ENCODE measurements at regions not wholly inside any gene's neighbourhood (a gene's known extent, or its start where the extent isn't known, plus 50 kb on each side); places are given as distances from the start of the nearest gene placed in this dataset.

GRCh38 chr21:35259457-35259856, 210.4 kb upstream of the RUNX1 start:
- Histone ChIP-seq H3K4me1 (ENCODE audit: control insufficient read depth, low read length) (no peaks in the 10 kb centered on the region), H4K20me1 (ENCODE audit: control insufficient read depth, insufficient read depth, low read depth, low read length) (no peaks in the 10 kb centered on the region), H3K4me2 (ENCODE audit: low read length) (no peak overlapping the region), H3F3A (ENCODE audit: control insufficient read depth, insufficient read depth) (no peaks in the 10 kb centered on the region), H3K27ac (ENCODE audit: low read depth, low read length) (no peak overlapping the region), H3K4me3 (ENCODE audit: low read length) (no peak overlapping the region), H3K27me3 (ENCODE audit: control insufficient read depth, low read length) (no peaks in the 10 kb centered on the region), H3K36me3 (ENCODE audit: control insufficient read depth, low read length) (no peaks in the 10 kb centered on the region), H3K9me2 (replicated peaks; ENCODE audit: control insufficient read depth, low read length) (no peaks in the 10 kb centered on the region), H3K9me3 (ENCODE audit: control insufficient read depth, insufficient read depth, low read length) (no peaks in the 10 kb centered on the region), H3K79me2 (ENCODE audit: control insufficient read depth, low read length) (no peaks in the 10 kb centered on the region)
- TF ChIP-seq CTCF (IDR thresholded peaks at IDR 0.05; ENCODE audit: low read depth, low read length, poor library complexity, severe bottlenecking) (no peak), EZH2phosphoT487 (IDR thresholded peaks at IDR 0.05; ENCODE audit: borderline replicate concordance, low read length) (no peak)

- no peak for TF ChIP-seq EZH2phosphoT487 (IDR thresholded peaks at IDR 0.05; ENCODE audit: borderline replicate concordance, low read length)
- TF ChIP-seq CTCF (IDR thresholded peaks at IDR 0.05; ENCODE audit: low read depth, low read length, poor library complexity, severe bottlenecking) = no peak
- Histone ChIP-seq H4K20me1 (ENCODE audit: control insufficient read depth, insufficient read depth, low read depth, low read length) (no peaks in the 10 kb centered on the region), H3K4me1 (ENCODE audit: control insufficient read depth, low read length) (no peaks in the 10 kb centered on the region), H3F3A (ENCODE audit: control insufficient read depth, insufficient read depth) (no peaks in the 10 kb centered on the region), H3K27me3 (ENCODE audit: control insufficient read depth, low read length) (no peaks in the 10 kb centered on the region), H3K79me2 (ENCODE audit: control insufficient read depth, low read length) (no peaks in the 10 kb centered on the region), H3K9me3 (ENCODE audit: control insufficient read depth, insufficient read depth, low read length) (no peaks in the 10 kb centered on the region), H3K4me2 (ENCODE audit: low read length) (no peak overlapping the region), H3K4me3 (ENCODE audit: low read length) (no peak overlapping the region), H3K27ac (ENCODE audit: low read depth, low read length) (no peak overlapping the region), H3K9me2 (replicated peaks; ENCODE audit: control insufficient read depth, low read length) (no peaks in the 10 kb centered on the region), H3K36me3 (ENCODE audit: control insufficient read depth, low read length) (no peaks in the 10 kb centered on the region)
Observed at GRCh38 chr21:35258521-35258920, 209.4 kb upstream of the RUNX1 start.

GRCh38 chr21:35257413-35257812, 208.3 kb upstream of the RUNX1 start:
- TF ChIP-seq CTCF (IDR thresholded peaks at IDR 0.05; ENCODE audit: low read depth, low read length, poor library complexity, severe bottlenecking) = no peak
- TF ChIP-seq EZH2phosphoT487 (IDR thresholded peaks at IDR 0.05; ENCODE audit: borderline replicate concordance, low read length) = no peak
- Histone ChIP-seq H3K27ac (ENCODE audit: low read depth, low read length) (no peak overlapping the region), H3K9me3 (ENCODE audit: control insufficient read depth, insufficient read depth, low read length) (no peaks in the 10 kb centered on the region), H3K4me2 (ENCODE audit: low read length) (no peak overlapping the region), H3K4me1 (ENCODE audit: control insufficient read depth, low read length) (peaks cover 4% of the 10 kb centered on the region; the same call in 1 of the 2 replicates), H3K79me2 (ENCODE audit: control insufficient read depth, low read length) (no peaks in the 10 kb centered on the region), H3K27me3 (ENCODE audit: control insufficient read depth, low read length) (no peaks in the 10 kb centered on the region), H4K20me1 (ENCODE audit: control insufficient read depth, insufficient read depth, low read depth, low read length) (no peaks in the 10 kb centered on the region), H3K36me3 (ENCODE audit: control insufficient read depth, low read length) (no peaks in the 10 kb centered on the region), H3K9me2 (replicated peaks; ENCODE audit: control insufficient read depth, low read length) (no peaks in the 10 kb centered on the region), H3K4me3 (ENCODE audit: low read length) (no peak overlapping the region), H3F3A (ENCODE audit: control insufficient read depth, insufficient read depth) (no peaks in the 10 kb centered on the region)

Measured in DOHH2 (cell line).